ENCODE measurements at regions not wholly inside any gene's neighbourhood (a gene's known extent, or its start where the extent isn't known, plus 50 kb on each side); places are given as distances from the start of the nearest gene placed in this dataset.

DNA sequence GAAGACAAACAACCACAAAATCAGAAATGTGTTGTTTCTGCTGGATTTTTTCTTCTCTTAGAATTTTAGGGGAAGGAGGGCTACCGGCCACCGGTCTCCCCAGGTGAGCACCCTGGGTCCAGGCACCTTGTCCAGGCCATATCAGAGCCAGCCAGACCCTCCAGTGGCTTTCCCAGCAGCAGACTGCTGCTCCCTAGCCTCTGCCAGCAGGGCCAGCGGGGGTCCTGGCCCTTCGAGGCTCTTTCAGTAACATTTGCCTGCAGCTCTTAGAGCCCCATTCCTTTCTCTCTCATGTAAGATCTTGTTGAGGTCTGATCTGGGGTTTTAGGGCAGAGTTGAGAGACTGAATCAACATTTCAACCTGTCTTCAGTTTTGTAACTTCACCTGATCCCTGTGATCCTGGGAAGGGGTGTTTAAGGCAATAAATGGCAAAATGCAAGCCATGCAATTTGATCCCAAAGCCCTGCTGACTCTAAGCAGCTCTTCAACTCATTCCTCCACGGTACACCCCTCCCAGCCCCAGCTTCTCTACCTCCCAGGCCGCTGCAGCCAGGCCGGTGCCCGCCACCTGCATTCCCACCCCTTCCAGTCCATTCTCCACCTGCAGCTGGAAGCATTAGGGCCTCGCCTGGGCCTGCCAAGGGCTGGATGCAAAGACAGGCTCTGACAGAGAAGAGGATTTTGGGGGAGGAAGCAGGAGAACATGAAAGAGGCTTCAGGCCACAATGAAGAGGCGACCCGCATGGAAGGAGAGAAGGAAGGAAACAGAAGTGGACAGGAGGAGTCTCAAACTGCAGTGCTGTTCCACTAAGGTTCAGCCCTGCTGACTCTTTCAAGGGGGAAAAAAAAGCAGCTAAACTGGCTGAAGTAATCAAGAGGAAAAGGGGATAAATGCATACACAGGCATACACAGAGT lies 113.0 kb upstream of the FGF3 start:
- DNase-seq (ENCODE audit: low spot score) = no peak

DNA sequence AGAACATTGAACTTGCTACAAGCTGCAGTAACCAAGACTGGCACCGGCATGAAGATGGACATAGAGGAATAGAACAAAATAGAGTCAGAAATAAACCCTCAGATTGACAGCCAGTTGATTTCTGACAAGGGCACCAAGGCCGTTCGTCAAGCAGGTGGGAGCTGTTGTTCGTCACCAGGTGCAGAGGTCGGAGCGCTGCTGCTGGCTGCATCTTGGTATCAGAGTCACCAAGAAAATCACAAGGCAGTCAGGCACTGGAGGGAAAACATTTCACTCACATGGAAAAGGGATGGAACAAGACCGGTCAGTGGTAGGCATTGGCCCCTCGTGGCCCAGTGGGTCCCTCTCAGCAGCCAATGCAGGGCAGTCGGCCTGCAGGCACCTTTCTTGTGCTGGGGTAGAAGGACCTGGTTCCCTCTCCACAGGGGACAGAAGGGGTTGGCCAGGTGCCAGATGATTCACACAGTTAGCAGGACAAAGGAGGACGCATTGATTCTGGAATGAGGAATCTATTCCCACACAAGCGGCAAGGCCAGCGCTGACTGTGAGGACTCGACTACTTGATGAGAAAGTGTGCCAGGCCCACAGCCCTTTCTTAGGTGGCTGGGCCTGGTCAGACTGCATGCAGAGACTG lies 115.8 kb upstream of the FGF3 start:
- DNase-seq (ENCODE audit: low spot score) = no peak

DNA sequence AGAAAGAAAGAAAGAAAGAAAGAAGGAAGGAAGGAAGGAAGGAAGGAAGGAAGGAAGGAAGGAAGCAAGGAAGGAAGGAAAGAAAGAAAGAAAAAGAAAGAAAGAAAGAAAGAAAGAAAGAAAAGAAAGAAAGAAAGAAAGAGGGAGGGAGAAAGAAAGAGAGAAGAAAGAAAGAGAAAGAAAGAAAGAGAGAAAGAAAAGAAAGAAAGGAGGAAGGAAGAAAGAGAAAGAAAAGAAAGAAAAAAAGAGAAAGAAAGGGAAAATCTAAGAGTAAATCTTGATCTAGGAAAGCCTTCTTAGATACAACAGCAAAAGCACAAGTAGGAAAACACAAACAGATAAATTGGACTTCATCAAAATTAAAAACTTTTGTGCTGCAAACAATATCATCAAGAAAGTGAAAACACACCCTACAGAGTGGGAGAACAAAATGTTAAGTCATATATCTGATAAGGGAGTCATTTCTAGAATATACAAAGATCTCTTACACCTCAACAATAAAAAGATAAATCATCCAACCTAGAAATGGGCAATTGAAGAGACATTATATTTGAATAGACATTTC lies 116.8 kb upstream of the FGF3 start:
- DNase-seq (ENCODE audit: low spot score) = no peak

DNA sequence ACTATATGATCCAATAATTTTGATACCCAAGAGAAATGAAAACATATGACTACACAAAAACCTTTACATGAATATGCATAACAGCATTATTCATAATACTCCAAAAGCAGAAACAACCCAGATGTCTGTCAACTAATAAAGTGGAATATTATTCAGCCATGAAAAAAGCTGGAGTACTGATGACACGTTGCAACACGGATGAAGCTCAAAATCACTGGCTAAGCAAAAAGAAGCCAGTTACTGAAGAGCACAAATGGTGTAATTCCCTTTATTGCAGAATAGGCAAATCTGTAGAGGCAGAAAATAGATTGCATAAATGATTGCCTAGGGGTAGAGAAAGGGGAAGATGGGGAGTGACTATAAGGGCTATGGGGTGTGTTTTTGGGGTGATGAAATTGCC lies 117.6 kb upstream of the FGF3 start:
- no peak for DNase-seq (ENCODE audit: low spot score)

DNA sequence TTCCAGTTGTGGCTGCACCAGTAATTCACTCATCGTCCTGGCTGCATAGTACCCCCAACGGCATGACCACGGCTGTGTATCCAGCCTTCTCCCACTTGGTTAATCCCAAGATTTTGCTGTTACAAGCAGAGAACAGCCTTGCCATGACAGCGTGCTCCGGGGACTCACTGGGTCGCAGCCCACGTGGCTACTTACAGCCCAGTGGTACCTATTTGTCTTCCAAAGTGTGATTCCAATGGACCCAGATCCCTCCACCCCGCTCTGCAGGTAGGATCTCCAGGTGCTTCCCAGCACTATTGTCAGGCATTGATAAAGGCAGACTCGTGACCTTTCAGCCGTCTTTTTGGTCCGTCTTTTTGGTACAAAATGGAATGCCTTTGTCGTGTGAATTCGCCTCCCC lies 119.0 kb upstream of the FGF3 start:
- DNase-seq (ENCODE audit: low spot score) = no peak

DNA sequence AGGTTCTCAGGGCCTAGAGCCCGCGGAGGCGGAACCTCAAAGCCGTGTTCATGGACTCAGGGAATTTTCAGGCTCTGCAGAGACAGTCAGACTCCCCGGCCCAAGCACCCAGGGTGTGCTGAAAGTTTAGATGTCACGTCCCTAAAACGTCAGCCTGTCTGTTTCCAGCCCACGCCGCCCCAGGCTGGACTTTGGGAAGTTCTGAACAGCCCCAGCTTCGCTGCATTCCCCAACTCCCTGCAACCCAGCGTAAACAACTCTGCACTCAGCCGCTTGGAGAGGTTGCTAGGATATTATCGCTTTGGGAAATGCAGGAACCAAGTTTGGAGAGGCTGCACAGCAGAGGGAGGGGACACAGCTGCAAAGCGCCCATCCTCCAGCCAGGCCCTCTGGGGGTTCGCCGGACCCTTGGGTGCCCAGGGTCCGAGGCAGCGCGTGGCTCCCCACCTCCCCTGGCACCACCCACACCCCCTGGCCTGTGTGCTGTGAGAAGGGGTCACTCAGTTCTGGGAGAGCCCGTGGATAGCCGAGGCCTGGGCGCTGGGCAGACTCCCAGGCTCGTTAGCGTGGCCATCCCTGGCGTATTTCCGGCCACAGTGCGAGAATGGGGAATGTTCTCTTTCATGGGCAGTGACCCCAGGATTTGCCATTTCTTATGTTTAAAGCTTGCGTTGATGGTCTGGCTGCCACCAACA lies 120.5 kb upstream of the FGF3 start:
- no peak for DNase-seq (ENCODE audit: low spot score)

DNA sequence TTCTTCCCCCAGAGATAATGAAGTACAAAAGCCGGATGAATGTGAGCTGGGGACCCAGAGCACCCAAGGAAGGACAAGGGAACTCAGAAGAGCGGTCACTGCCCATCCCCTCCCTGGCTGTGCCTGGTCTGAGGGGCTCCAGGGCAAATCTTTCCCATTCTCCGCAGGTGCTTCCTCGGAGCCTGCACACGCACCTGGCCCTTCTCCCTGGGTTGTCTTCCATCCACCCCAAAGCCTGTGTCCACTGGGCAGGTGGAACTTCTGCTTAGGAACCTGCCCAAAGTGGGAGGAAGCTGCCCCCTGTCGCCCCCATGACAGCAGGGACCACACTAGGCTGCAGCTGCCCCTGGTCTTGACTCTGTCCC lies 121.0 kb upstream of the FGF3 start:
- DNase-seq (ENCODE audit: low spot score) = no peak

DNA sequence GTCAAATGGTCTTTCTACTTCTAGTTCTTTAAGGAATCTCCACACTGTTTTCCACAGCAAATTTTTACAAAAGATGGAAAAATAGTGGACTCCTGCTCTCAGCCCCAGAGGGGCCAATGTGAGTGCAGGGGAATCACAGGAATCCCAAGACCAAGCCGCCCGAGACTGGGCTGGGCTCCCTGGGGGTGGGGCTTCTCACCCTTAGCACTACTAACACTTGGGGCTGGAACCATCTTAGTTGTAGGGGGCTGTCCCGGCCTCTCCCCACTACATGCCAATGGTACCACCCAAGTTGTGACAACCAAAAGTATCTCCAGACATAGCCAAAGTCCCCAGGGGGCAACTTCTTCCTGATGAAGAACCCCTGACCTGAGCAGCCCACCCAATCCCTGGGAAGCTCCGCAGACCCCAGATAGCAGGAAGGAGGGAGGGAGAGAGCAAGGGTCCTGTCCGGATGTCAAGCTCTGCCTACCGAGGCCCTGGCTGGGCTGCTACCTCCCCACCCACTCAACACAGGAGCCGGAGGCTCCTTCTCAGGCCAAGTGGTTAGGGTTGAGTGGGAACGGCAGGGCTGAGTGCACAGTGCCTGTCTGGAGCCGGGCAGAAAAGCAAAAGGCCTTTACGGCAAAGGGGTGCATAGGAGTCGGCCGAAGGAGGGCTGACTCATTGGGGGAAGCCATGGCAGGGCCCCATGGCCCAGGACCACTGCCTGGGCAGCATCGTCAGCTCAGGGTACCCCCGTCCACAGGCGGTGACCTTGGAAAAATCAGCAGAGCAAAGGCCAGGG lies 122.5 kb upstream of the FGF3 start:
- DNase-seq (ENCODE audit: low spot score) = no peak

DNA sequence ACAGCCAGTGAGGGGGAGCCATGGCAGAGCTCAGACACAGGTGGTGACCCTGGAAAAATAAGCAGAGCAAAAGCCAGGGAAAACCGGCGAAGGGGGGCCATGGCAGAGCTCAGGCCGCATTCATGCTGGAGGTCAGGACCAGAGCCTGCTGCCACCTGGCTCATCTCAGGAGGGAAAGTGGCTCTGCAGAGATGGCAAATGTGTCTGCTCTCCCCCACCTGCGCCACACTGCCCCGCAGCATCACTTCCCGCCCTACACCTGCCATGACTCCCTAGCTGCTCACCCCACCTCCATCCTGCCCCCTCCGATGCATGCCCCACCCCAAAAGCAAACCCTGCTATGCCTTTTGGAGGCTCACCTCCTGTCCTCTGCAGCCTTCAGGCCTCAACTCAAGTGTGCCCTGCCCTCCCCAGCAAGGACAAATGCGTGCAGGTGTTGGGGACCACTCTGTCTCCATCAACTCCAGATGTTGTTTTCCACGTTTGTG lies 123.2 kb upstream of the FGF3 start:
- DNase-seq (ENCODE audit: low spot score) = no peak

DNA sequence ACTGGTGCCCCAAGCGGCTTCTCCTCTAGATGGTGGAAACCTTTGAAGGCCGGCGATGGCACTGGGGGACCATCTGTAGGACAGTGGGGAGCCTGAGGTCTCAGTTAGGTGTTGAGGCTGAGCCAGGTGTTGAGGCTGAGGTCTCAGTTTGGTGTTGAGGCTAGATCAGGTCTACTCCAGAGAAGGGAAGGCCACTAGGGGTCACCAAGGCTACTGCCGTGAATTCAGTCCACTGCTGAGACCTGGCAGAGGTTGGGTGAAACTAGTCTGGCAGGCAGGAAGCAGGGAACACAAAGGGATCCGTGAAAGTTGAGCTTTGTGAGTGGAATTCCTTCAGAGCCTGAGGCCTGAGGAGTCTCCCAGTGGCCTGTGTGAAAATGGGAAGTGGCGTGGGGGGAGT lies 123.8 kb upstream of the FGF3 start:
- DNase-seq (ENCODE audit: low spot score) = no peak

DNA sequence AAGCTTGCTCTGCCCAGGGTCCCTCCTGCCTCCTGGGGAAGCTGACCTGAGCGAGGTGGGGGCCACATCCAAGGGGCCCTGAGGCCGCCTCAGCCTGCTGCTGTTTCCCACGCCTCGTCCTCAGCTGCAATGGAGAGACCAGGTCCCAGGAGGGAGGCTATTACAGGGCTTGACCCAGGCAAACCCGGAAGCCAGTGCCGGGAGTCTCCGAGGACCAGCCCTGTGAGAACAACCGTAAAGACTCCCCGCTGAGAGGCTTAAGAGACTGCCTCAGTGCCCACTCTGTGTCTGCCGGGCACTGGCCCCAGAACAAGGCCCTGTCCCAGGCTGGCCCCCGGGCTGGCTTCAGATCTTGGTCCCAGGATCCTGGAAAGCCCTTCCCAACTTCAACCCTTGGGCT lies 124.3 kb upstream of the FGF3 start:
- DNase-seq (ENCODE audit: low spot score) = no peak

DNA sequence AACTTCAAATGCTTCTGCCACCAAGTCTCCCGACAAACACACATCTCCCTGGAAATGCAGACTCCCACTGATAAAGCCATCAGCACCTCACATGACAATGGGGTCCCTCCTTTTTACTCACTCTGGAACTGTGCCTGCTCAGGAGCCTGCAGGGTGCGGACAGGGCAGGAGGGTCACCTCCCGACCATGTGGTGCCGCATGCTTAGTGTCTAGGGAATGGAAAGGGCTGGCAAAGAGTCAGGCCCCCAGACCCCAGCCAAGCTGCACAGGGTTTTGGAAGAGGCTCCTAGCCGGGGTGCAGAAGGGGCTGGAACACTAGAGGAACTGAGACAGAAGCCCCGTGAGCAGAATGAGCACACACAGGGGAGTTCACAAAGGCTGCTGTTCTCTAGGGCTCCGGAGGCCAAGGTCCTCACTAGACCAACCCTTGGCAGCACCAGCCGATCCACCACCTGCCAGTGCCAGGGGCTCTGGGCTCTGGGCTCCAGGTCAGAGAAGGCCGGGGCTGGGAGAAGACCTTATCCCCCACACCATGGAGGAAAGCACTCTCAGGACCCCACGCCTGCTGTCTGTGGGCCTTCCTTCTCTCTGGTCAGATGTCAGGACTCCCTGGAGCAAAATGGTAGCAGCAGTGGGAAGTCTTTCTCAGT lies 125.1 kb upstream of the FGF3 start:
- no peak for DNase-seq (ENCODE audit: low spot score)

DNA sequence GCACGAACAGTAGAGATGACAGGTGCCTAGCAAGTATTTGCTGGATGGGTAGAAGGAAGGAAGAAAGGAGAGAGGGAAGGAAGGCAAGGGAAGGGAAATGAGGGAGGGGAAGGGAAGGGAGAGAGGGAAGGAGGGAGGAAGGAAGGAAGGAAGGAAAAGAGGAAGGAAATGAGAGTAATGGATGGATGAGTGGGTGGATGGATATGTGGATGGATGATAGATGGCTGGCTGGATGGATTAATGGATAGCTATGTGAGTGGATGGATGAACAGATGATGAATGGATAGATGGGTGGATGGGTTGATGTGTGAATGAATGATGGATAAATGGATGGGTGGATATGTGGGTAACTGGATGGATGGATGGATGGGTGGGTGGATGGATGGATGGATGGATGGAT lies 125.9 kb upstream of the FGF3 start:
- DNase-seq (ENCODE audit: low spot score) = no peak

DNA sequence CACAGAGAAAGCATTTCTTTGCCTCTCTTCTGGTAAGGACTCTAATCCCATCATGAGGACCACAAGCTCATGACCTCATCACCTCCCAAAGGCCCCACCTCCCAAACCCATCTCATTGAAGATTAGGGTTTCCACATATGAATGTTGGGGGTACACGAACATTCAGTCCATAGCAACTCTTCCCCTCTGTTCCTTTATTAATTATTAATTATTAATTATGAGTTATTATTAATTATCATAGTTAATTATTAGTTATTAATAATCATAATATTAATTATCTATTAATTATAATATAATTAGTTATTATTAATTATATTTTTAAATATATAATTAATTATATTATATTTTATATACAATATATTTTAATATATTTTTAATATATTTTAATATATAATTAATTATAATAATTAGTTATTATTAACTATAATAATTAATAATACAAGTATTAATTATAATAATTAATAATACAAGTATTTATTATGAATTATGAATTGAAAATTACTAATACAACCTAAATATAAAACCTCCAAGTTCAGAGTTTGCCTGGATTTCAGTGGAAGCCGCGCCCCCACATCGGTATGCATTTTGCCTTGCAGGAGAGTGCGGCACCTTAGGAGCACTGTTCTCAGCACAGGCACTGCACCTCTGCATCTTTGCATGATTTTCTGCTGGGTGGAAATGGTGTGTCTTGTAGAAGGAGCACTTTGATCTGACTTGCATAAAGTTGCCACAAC lies 128.0 kb upstream of the FGF3 start:
- no peak for DNase-seq (ENCODE audit: low spot score)

DNA sequence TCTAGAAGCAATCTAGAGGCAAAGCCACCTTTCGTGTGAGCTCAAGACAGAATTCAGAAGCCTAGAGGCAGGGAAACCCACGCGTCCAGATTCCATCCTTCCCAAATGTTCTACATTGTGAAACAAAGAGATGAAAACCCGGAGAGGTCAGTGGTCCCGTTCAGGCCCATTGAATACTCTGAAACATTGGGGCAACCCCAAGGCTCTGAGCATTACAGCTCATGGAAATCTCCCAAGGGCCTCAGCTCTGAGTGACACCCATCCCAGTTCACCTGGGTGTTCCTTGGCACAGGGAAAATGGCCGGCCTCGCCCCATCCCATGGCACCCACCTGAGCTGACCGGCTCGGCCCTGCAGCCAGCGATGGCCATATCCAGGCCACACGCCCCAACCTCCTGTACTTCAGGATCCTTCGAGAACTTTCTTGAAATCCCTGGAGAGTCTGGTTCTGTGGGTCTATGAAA lies 128.6 kb upstream of the FGF3 start:
- DNase-seq (ENCODE audit: low spot score) = no peak

DNA sequence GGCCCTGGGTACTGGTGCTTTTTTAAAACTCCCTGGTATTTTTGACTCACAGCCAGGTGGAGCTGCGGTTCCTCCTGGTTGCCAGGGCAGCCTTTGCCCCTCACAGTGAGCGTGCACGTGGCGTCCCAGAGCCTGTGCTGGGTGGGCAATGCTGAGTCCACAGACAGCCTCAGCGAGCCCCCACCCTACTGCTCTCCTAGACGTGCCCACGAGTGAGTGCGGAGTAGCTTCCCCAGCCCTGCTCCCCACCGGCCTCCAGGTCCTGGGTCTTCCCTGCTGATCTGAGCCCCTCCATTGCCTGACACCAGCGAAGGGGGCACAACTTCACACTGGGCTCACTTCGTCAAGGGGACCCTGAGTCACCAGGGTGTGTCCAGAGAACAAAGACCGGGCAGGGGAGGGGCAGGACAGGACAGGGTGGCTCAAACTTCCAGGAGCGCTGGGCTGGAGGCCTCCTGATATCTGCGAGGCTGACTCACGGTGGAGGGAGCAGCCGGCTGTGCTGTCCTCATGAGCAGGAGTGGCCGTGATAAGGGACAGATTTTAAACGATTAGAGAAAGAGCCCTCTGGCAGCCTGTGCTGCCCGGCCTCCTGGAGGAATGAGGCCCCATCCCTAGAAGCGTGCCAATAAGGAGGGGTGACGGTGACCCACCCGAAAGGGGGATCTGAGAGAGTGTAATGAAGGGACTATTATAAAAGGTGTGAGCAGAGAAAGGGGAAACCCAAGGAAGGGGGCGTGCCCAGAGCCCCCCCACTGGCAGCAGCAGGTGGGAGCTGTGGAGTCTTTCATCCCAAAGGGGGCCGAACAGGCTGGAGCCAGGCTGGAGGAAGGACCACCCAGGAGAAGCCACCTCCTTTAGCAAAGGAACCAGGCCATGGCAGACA lies 129.3 kb upstream of the FGF3 start:
- DNase-seq (ENCODE audit: low spot score) = no peak

DNA sequence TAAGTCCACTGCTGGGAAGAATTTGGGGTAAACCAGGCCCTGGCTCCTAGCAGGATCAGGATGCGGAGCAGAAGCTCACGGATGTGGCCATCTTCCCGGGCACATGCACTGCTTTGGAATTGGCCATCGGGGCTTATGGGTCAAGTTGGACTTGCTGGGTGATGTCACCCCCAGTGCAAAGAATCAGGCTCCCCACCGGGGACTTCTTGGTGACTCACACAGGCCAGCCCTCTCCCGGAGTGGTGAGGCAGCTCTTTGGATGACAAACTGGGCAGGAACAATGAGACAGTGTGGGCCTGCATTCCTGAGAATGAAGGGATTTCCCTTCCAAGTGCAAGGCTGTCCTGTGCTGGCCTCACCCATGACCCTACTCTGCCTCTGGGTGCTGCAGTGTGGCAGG lies 128.8 kb upstream of the ANO1 start:
- no peak for DNase-seq (ENCODE audit: low spot score)

DNA sequence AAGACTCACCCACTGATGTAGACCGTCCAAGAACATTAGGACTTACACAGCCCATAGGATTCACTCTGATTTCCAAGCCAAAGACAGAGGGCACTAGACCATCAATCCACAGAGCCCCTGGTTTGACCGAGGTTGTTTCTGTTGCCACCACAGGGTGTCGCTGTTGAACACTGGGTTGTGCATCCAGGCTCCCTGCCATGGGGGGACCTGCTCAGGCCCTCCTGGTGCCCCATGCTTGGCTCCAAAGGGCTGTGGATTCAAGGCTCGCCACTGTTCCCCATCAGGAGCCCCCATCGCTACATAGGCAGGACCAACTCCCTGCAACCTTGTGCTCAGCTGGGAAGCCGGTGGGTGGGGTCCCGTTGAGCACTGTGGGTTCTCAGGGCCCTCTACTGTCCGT lies 128.0 kb upstream of the ANO1 start:
- DNase-seq (ENCODE audit: low spot score) = peak; percentile 15

DNA sequence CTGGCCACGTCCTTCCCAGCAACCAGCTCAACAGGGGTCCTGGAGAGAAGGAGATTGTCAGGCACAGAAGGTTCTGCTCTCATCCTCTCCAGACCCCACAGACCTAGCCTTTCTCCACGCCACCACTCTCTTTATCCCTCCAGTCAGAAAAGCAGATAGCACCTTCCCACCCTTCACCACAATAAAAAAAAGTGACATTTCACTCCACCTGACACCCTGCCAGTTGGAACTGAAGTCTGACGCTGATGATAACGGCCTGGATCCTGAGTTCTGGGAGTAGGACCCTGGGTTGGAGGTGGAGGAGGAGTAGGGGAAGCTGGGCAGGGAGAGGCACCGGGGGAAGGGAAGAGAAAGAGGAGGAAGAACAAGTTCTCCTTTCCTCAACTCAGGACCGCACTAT lies 127.5 kb upstream of the ANO1 start:
- no peak for DNase-seq (ENCODE audit: low spot score)

DNA sequence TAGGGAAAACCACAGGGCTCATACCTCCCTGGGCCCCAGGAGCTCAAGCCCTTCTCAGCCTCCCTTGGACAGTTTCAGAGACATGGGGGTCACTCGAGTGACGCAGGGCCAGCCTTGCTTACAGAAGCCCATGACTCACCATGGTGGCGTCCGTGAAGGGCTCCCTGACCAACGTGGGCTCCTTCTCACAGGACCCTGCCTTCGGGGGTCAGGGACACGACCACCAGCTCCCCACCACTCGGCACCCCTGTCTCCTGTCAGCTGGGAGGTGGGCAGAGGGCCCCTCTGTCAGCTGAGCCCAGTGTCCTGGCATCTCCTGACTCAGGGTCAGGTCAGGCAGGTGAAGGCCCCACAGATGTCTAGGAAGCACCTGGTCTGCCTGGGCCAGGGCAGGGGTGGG lies 126.3 kb upstream of the ANO1 start:
- DNase-seq (ENCODE audit: low spot score) = no peak

All from germinal center (tissue), 1 donor.